GM12891 (cell line): ENCODE measurements at regions not wholly inside any gene's neighbourhood (a gene's known extent, or its start where the extent isn't known, plus 50 kb on each side); places are given as distances from the start of the nearest gene placed in this dataset.
"Not testable (repeated sequence)": the region's sequence is repeated elsewhere in the genome, so short reads cannot be mapped to it uniquely, and the experiment has no call there.

ENCODE experiments used
- DNase-seq: peaks from one replicate; pipeline ENCODE4 v3.0.0; 2011; ENCODE audit warnings: low spot score; ENCODE audit not compliant: insufficient read length
- FAIRE-seq: peaks from 2 replicates; lab custom pipeline; 2011; peaks lifted over from hg19 to GRCh38; lab: Jason Lieb, UNC
- PAX5 ChIP-seq: IDR thresholded peaks from 2 replicates; pipeline ENCODE4 v1.6.1; 2011; ENCODE audit warnings: low read length, moderate library complexity, mild to moderate bottlenecking; ENCODE audit not compliant: insufficient read depth, severe bottlenecking
- POLR2A ChIP-seq: IDR thresholded peaks from 2 replicates; pipeline ENCODE4 v1.6.1; 2011; ENCODE audit warnings: low read depth, low read length, control low read depth
- POLR2AphosphoS5 ChIP-seq: IDR thresholded peaks from 2 replicates; pipeline ENCODE4 v1.6.1; 2011; ENCODE audit warnings: low read depth, low read length, control low read depth
- POU2F2 ChIP-seq: IDR thresholded peaks from 2 replicates; pipeline ENCODE4 v1.6.1; 2011; ENCODE audit warnings: low read depth, mild to moderate bottlenecking, control low read depth, low read length, moderate library complexity
- SPI1 ChIP-seq: IDR thresholded peaks from 2 replicates; pipeline ENCODE4 v1.6.1; 2011; ENCODE audit warnings: low read depth, low read length, control low read depth
- TAF1 ChIP-seq: IDR thresholded peaks from 2 replicates; pipeline ENCODE4 v1.6.1; 2011; ENCODE audit warnings: low read depth, low read length, control low read depth

GRCh38 chr9:78905986-78906755, 609.2 kb downstream of the PSAT1 start:
- TF ChIP-seq TAF1 (no peak), PAX5 (no peak), SPI1 (no peak), POU2F2 (no peak), POLR2AphosphoS5 (no peak), POLR2A (no peak)
- FAIRE-seq (no peak), DNase-seq (no peak)

GRCh38 chr9:78909566-78909965, 612.6 kb downstream of the PSAT1 start:
- DNase-seq (no peak), FAIRE-seq (no peak)
- TF ChIP-seq SPI1: no peak
- TF ChIP-seq TAF1: no peak
- TF ChIP-seq POU2F2: no peak
- no peak for TF ChIP-seq POLR2AphosphoS5

GRCh38 chr9:78916884-78917283, 620.0 kb downstream of the PSAT1 start:
- not testable (repeated sequence) for DNase-seq, FAIRE-seq

- no peak for TF ChIP-seq POU2F2
- no peak for TF ChIP-seq PAX5
- no peak for TF ChIP-seq SPI1
- TF ChIP-seq POLR2A: no peak
- no peak for TF ChIP-seq TAF1
- no peak for TF ChIP-seq POLR2AphosphoS5
- DNase-seq (no peak), FAIRE-seq (no peak)
Observed at GRCh38 chr9:78918976-78919375, 622.1 kb downstream of the PSAT1 start.

- DNase-seq (no peak), FAIRE-seq (no peak)
- no peak for TF ChIP-seq SPI1
- no peak for TF ChIP-seq POLR2AphosphoS5
- no peak for TF ChIP-seq POLR2A
Observed at GRCh38 chr9:78919701-78920100, 622.8 kb downstream of the PSAT1 start.

- no peak for TF ChIP-seq TAF1
- no peak for TF ChIP-seq PAX5
- TF ChIP-seq SPI1: no peak
- TF ChIP-seq POU2F2: no peak
- no peak for TF ChIP-seq POLR2A
- TF ChIP-seq POLR2AphosphoS5: no peak
- FAIRE-seq (no peak), DNase-seq (no peak)
Observed at GRCh38 chr9:78921341-78921740, 624.4 kb downstream of the PSAT1 start.

- no peak for FAIRE-seq
- TF ChIP-seq PAX5: no peak
- TF ChIP-seq SPI1: no peak
- no peak for TF ChIP-seq POLR2A
- no peak for TF ChIP-seq POU2F2
- no peak for TF ChIP-seq POLR2AphosphoS5
- TF ChIP-seq TAF1: no peak
- no peak for DNase-seq
Observed at GRCh38 chr9:78923966-78924659, 627.2 kb downstream of the PSAT1 start.

GRCh38 chr9:78927099-78927940, 630.4 kb downstream of the PSAT1 start:
- DNase-seq: no peak
- FAIRE-seq: no peak
- TF ChIP-seq TAF1 (no peak), POLR2AphosphoS5 (no peak), POLR2A (no peak), PAX5 (no peak), POU2F2 (no peak), SPI1 (no peak)

GRCh38 chr9:78928625-78929405, 631.9 kb downstream of the PSAT1 start:
- DNase-seq (no peak), FAIRE-seq (no peak)
- no peak for TF ChIP-seq POLR2AphosphoS5
- TF ChIP-seq TAF1: no peak
- TF ChIP-seq PAX5: no peak
- no peak for TF ChIP-seq POLR2A
- no peak for TF ChIP-seq POU2F2
- TF ChIP-seq SPI1: no peak
